Left cardiac atrium (tissue), 4 donors: ENCODE measurements at regions not wholly inside any gene's neighbourhood (a gene's known extent, or its start where the extent isn't known, plus 50 kb on each side); places are given as distances from the start of the nearest gene placed in this dataset.
"Not testable (repeated sequence)": the region's sequence is repeated elsewhere in the genome, so short reads cannot be mapped to it uniquely, and the experiment has no call there.

ENCODE experiments used
- ATAC-seq, 2 donors: fragments of 200-7000 bp; cut with Tn5 transposase; one replicate each; pipeline ENCODE4 v1.9.1; 2020; ENCODE audit warnings: mild to moderate bottlenecking in 2 of 2, moderate library complexity in 2 of 2
- DNase-seq: peaks from one replicate; pipeline ENCODE4 v3.0.0-alpha.2; 2020
- intact Hi-C, 2 donors: fragments of 100-400 bp; cut with DNase I; formaldehyde crosslinking; loops; one replicate each; pipeline versions ENCODE4 v1.14.1 to v1.15.1; 2022 to 2023
- donor health status: DM: no; HTN: yes; CAD: no.
- donor health status: DM: no; HTN: yes; CAD: no; lungs with severe emphysema.
- donor health status: DM: yes; HTN: yes; CAD: no.
- donor health status: Dilated cardiomyopathy.

GRCh38 chr13:20326276-20326675 lies 94.2 kb upstream of the GJB6 start:
- no peak for DNase-seq

GRCh38 chr13:20320885-20321284 lies 88.8 kb upstream of the GJB6 start:
- ATAC-seq: no peak
- no peak for DNase-seq
- intact Hi-C loops: no loop called here

More at GRCh38 chr13:20326276-20326675, 94.2 kb upstream of the GJB6 start:
- ATAC-seq: no peak
- intact Hi-C loops: no loop called here

- intact Hi-C loops: no loop called here
- DNase-seq: no peak
- ATAC-seq: no peak
These were observed 81.8 kb upstream of the GJB6 start for GRCh38 chr13:20313896-20314295.

- DNase-seq: no peak
- intact Hi-C loops: no loop called here
- no peak for ATAC-seq
These were observed 80.2 kb upstream of the GJB6 start for GRCh38 chr13:20312292-20312691.

- DNase-seq (no peak), ATAC-seq (no peak)
- intact Hi-C loops: no loop called here
These were observed 79.5 kb upstream of the GJB6 start for GRCh38 chr13:20311596-20311995.

GRCh38 chr13:20311022-20311421 lies 78.9 kb upstream of the GJB6 start:
- no peak for DNase-seq
- intact Hi-C loops: no loop called here
- no peak for ATAC-seq

- no peak for DNase-seq
- intact Hi-C loops: no loop called here
These were observed 73.9 kb upstream of the GJB6 start for GRCh38 chr13:20306039-20306438.

GRCh38 chr13:20305587-20305986 lies 73.5 kb upstream of the GJB6 start:
- intact Hi-C loops: no loop called here
- DNase-seq (no peak), ATAC-seq (no peak)

More at GRCh38 chr13:20306039-20306438, 73.9 kb upstream of the GJB6 start:
- ATAC-seq: no peak

GRCh38 chr13:20304061-20304460 lies 71.9 kb upstream of the GJB6 start:
- intact Hi-C loops, ATAC-seq, DNase-seq: not testable (repeated sequence)

GRCh38 chr13:20303636-20304035 lies 71.5 kb upstream of the GJB6 start:
- ATAC-seq (no peak), DNase-seq (no peak)
- intact Hi-C loops: no loop called here

- intact Hi-C loops: no loop called here
- peak; percentile 53 to 74 for ATAC-seq
- DNase-seq: no peak
These were observed 69.4 kb upstream of the GJB6 start for GRCh38 chr13:20301403-20302071.

GRCh38 chr13:20301015-20301402 lies 68.9 kb upstream of the GJB6 start:
- ATAC-seq (no peak), DNase-seq (no peak)
- intact Hi-C loops: no loop called here

GRCh38 chr13:20297181-20297580 lies 65.1 kb upstream of the GJB6 start:
- intact Hi-C loops: no loop called here
- DNase-seq (no peak), ATAC-seq (no peak)

- ATAC-seq (no peak), DNase-seq (no peak)
- intact Hi-C loops: no loop called here
These were observed 63.8 kb upstream of the GJB6 start for GRCh38 chr13:20295956-20296355.

GRCh38 chr13:20294497-20294896 lies 62.4 kb upstream of the GJB6 start:
- intact Hi-C loops: no loop called here
- no peak for ATAC-seq
- no peak for DNase-seq

- intact Hi-C loops, DNase-seq, ATAC-seq: not testable (repeated sequence)
These were observed 60.2 kb upstream of the GJB6 start for GRCh38 chr13:20292301-20292700.

GRCh38 chr13:20291675-20292074 lies 59.6 kb upstream of the GJB6 start:
- DNase-seq (no peak), ATAC-seq (no peak)
- intact Hi-C loops: no loop called here

GRCh38 chr13:20291037-20291436 lies 58.9 kb upstream of the GJB6 start:
- intact Hi-C loops: no loop called here
- ATAC-seq: no peak
- no peak for DNase-seq

- intact Hi-C loops: no loop called here
- DNase-seq (no peak), ATAC-seq (no peak)
These were observed 56.4 kb upstream of the GJB6 start for GRCh38 chr13:20288561-20288960.

GRCh38 chr13:20287976-20288375 lies 55.9 kb upstream of the GJB6 start:
- DNase-seq (no peak), ATAC-seq (no peak)
- intact Hi-C loops: no loop called here

GRCh38 chr13:20285530-20285929 lies 53.4 kb upstream of the GJB6 start:
- intact Hi-C loops: no loop called here
- DNase-seq: no peak
- no peak for ATAC-seq
